ENCODE measurements at regions not wholly inside any gene's neighbourhood (a gene's known extent, or its start where the extent isn't known, plus 50 kb on each side); places are given as distances from the start of the nearest gene placed in this dataset.

DNA sequence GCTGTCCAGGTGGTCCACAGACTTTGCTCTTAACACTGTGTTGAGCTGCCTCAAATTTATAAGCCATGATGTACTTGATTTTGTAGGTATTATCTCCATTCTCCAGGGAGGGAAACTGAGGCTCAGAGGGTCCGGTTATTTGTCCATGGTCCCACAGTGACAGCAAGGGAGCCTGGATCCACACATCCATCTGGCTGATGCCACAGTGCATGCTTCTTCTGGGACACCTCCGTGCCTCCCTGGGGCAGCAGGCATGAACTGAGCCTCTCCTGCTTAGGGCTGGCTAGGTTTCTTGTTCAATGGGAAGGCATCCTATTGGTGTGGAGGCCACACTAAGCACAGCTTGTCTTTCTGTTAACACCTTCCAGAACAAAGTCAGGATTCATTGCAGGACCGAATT is 317.3 kb downstream of the AJAP1 start:
- no peak for DNase-seq

DNA sequence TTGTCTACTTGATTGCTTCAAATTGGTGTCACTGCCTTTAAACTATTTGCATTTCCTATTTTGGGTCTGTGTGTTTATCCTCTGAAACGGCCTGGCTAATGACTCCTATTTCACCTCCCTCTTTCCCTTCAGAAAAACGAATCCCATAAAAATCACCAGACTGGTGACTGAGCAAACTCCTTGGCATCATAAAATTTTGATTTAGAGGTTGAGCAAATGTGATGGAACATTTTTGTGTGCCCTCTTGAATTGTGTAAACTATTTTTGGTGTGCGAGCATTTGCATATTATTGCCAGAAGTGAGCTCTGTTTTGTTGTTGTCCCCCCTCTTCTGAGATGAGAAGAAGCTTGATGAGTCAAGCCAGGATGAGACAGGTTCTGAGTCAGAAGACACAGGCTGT is 316.1 kb downstream of the AJAP1 start:
- DNase-seq = no peak

DNA sequence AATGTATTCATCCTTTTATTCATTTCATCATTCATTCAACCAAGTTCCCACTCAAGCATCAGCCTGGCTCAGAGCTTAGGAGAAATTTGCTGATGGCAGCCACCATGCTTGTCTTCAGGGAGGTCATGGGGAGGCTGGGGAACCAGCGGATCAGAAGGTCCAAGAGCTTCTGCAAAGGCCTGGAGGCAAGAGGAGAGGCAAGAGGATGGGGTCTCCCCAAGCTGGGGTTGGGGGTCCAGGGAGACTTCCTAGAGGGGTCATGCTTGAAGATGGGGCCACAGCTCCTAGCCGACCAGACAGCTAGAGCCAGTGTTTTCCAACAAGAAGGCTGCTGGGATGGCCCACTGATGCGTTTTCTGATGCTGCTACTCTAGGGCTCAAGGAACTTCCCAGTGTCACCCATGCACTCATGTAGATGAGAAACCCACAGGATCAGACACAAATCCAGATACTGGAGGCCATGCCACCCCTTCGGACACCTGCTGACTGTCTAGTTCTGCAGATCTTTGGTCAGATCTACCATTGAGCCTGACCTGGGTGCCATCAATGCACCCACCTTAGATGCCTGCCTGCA is 315.2 kb downstream of the AJAP1 start:
- no peak for DNase-seq

DNA sequence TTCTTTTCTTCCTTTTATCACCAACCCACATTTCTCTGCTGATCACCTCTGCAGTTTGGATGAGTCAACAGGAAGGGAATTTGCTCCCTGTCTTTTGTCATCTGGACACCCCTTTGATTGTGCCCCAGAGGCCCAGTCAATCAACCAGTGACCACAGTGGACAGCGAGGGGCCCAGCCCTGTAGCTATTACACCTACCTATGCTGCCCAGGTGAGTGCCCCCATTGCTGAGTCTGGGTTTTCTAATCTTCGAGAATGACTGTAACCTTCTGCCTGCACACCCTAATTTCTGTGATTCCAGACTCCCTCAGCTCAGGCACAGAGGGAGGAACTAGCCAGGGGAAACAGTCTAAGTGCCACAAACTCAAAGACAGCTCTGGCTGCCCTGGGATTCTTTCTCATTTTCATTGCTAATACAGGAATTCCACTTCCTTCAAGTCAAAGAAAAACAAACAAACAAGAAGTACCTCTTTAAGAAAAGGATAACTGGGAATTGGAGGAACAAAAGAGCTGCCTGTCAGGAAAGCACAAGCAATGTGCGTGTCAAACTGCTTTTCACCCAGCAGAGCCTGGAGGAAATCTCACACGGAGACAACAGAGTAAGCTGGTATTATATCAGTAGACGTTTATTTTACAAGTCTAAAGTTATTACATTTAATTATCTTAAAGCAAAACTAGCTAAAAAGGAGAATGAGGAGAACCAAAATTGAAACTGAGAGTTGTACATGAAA is 311.1 kb downstream of the AJAP1 start:
- DNase-seq = no peak

DNA sequence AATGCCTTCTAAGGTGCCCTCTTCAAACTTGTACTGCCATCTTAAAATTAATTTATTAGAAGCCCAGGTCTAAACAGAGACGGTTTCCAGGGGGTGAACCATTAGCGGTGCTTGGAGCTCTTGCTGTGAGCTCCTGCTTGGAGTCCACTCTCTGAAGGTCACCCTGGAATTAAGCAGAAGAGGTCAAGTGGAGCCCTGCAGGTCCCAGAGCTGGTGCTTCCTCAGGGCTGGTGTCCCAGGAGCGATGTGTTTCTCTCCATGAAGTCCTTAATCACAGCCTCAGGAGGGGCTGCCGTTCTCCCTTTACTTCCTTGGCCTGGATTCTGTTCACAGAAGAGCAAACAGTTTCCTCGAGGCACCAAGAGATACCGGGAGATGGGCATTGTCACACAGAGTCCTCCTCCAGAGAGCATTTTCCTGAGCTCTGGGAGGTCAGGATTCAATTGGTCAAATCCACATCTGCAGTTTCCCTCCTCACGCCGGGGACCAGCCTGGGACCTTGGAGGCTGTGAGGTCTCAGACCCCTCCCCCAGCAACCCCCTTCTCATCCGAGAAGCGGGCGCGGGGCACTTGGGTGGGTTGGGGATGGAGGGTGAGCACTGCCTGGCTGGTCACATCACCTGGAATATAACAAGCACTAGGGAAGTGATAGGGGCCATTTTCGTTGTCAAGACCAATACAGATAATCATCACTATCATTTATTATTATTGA is 310.4 kb downstream of the AJAP1 start:
- DNase-seq = no peak

DNA sequence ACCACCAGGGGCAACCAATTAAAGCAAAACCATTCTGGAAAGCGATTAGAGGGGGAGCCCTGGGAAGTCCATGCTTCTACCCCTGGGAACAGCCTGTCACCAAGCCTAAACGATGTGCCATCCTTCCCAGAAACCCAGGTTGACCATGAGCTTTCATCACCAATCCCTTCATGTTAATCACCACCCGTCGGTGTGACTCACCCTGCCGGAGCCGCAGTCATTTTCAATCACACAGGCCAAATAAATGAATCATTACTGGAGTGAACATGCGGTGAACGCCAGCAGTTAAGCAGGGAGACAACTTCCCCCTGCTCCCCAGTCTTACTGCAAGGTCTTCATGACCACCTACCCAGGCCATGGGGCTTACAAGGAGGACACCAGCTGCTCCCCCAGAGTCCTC is 308.8 kb downstream of the AJAP1 start:
- DNase-seq = no peak

DNA sequence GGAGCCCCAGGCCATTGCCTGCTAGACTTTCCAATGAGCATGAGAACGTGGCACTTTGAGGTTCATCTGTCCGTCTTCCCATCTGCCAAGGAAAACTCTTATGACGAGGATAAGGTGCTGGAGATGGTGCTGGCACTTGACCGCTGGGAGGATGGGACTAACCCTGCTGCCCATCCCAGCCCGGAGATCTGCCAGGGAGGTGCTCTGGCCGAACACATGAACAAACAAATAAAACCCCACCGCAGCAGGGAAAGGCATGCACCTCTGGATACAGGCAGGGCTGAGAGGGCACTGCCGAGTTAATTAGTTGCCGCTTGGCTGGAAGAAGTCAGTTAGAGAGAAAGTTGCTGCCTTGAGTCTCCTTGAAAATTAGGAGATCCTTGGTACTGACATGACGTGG is 308.4 kb downstream of the AJAP1 start:
- no peak for DNase-seq

DNA sequence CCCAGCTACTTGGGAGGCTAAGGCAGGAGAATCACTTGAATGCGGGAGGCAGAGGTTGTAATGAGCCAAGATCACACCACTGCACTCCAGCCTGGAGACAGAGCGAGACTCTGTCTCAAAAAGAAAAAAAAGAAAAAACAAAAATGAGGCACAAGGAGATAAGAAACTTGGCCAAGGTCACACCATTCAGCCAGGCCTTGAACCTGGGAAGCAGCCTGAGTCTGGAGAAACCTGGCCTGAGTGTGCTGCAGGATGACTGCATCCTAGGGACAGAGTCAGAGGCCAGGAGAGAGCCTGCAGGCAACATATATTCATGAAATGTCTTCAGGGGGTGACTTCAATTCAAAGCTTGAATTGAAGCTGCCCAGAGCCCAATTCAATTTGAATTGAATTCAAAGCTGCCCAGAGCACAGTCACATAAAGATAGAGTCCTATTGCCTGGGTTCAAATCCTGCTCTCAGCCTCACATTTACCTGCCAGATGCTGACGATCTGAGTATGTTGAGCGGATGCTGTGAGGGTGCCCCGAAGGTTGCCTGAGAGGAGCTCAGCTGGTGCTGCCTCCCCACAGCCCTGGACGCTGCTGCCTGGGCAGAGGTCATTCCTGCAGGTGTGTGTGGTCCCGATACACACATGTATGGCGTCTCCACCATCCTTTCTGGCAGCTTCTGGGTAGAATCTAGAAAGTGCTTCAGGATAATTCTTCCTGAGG is 307.7 kb downstream of the AJAP1 start:
- DNase-seq = no peak

DNA sequence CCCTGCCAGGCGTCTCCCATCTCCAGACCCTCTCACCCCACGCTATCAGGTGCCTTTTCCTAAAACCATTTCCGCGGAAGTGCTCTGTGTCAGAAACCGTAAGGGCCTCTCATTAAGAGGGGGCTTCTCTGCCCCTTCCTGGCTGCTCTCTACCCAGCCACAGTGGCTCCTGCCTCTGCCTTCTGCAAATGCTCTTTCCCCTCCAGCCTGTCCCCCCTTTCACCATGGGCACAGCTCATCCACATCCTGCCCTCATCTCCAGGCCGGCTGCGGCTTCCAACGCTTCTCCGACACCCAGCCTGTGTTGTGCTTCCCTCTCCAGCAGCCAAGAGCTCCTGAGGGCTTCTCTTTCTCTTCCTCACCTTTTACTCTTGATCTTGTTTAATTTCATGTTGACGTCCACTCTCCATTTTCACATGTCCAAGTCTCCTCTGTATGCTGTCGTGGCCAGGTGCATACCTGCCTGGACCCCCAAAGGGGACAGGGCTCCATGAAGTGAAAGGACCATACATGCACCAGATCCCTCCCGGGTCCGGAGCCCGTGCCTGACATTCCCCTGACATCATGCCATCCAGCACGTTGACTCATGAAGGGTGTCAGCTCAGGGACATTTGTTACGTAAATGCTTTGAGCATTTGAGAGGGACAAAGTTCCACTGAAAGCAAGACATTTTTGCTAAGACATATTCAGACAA is 306.5 kb downstream of the AJAP1 start:
- no peak for DNase-seq

DNA sequence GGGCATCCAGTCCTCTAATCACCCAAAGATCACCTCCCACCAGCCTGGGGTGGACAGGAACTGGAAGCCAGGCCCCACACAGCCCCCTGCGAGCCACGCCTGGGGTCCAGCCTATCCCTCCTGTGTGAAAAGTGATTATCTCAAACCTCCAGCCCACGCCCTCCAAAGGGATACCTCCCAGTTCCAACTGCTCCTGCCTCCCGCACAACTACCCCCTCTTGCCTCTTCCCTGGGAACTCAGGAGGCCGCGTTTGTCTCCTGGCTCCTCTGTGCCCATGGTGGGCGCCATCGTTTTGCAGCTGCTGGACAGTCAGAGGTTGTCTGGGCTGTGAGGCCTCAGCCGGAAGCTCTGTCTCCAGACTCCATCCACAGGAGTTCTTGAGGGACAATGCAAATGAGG is 305.9 kb downstream of the AJAP1 start:
- DNase-seq = no peak

DNA sequence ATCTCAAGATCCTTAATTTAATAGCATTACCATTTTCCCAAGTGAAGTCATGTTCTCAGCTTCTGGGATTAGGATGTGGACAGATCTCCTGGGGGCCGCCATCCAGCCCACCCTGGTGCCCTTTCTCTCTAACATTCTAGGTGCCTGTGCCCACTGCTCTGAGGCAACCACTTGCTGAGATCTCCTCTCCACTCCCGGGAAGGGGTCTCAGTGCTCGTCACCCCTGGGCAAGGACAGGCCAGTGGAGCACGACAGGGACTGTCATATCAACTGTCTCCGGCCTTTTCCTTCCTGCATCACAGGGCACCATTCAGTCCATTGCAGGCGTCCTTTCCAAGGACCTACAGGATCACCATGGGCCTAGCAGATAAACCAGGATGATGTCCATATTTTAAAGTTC is 304.8 kb downstream of the AJAP1 start:
- no peak for DNase-seq

DNA sequence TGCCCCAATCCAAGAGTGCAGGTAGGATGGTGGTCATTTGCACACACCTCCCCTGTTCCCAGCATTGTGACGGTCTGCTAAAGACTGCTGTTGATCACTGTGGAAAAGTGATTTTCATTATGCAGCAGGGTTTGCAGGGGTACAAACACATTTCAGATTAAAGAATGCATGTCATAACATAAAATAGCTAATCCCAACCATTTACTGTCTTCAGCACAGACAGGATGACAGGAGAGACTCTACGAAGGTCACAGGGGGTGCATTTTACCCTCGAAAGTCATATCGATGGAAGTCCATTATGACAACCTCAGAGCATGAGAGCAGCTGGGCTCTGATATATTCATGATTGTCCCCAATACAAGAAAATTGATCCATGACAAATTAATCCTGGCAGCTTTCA is 302.6 kb downstream of the AJAP1 start:
- no peak for DNase-seq

DNA sequence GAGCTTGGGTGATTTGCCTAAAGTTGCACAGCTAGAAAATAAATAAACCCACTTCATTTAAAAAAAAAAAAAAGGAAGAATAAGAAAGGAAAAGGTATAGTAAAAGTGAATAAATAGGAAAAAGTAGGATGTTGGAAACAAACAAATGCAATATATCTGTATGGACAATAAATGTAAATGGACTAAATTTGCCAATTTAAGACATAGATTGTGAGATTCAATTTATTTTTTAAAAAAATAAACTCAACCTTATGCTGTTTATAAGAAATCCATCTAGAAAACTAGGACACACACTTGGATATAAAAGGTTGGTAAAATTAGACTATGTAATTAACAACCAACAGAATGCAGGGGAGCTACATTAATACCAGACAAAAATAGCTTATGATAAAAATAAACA is 300.0 kb downstream of the AJAP1 start:
- no peak for DNase-seq

DNA sequence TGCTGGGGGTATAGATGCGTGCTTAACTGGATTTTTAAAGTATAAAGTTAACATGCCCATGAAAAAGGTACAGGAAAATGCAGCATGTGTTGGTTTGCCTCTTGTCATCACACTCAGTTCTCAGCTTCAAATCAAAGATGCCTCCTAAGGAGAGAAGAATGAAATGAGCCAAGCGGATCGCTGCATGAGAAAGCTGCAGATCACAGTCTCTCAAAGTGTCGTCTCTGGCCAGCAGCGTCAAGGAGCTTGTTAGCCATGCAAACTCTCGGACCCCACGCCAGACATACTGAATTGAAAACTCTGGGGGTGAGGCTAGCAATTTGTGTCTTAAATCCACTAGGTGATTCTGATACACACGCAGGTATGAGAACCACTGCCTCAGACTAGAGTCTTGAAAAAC is 297.2 kb downstream of the AJAP1 start:
- no peak for DNase-seq

DNA sequence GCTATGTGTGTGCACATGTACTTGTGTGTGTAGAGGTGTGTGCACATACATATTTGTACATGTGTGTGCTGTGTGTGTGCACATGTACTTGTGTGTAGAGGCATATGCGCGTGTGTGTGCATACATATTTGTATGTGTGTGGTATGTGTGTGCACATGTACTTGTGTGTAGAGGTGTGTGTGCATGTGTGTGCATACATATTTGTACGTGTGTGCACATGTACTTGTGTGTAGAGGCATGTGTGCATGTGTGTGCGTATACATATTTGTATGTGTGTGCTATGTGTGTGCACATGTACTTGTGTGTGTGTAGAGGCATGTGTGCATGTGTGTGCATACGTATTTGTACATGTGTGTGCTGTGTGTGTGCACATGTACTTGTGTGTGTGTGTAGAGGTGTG is 291.9 kb downstream of the AJAP1 start:
- no peak for DNase-seq

DNA sequence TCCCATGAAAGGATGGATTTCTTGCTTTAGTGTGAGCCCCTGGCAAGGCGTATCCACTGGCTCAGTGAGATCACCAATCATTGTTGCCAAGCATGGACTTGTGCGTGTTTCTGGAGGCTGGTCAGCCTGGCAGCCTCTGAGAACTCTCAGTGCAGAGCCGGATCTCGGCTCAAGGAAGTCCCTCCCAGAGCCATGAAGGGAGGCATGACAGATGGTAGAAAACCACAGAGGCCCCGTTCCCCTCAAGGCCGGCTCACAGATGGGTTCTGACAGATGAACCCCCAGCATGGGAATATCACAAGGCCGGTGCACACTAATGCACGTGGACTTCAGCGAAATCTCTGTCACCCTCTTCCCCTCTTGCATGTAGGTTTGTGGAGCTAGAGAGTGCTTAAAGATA is 290.5 kb downstream of the AJAP1 start:
- DNase-seq = no peak

DNA sequence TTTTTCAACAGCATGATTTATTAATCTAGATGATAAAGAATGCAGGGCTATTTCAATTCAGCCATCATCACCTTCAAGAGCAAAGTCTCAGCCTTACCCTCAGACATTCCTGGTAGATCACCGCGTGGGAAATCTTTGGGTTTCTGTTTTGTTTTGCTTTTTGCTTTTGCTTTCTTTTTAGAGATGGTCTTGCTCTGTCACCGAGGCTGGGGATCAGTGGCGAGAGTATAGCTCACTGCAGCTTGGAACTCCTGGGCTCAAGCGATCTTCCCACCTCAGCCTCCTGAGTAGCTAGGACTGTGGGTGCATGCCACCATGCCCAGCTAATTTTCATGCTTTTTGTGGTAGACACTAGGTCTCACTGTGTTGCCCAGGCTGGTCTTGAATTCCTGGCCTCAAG is 289.7 kb downstream of the AJAP1 start:
- no peak for DNase-seq

DNA sequence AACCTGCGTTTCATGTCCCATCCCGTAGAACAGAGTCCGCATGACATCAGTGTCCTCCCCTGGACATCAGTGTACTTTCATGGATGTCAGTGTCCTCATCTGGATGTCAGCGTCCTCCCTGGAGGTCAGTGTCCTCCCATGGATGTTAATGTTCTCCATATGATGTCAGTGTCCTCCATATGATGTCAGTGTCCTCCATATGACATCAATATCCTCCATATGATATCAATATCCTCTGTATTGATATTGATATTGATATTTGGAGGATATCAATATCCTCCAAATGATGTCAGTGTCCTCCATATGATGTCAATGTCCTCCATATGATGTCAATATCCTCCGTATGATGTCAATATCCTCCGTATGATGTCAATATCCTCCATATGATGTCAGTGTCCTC is 284.9 kb downstream of the AJAP1 start:
- DNase-seq = no peak

DNA sequence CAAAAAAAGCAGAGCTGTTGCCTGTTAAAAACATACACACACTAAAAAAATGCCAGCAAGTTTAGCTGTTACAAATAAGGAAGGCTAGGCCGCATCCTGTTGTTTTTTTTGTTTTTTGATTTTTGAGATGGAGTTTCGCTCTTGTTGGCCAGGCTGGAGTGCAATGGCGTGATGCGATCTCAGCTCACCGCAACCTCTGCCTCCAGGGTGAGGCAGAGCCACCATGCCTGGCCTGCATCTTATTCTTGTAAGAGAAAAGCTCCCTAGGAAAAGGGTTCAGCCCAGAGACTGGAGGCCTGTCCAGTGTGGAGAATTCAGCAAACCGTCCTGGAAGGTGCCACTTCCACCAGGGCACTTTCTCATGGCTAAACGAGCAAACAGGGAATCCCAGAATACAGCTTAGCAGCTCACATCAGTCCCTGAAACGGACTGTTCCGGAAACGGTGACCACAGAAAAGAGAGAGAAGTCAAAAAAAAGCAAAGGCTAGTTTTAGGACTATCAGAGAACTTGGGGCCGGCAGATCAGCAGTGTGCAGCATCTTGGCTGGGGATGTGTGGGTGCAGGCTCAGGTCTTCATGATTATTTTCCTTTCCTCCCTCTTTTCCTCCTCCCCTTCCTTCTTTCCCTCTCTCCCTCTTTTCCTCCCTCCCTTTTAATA is 283.6 kb downstream of the AJAP1 start:
- DNase-seq = no peak

DNA sequence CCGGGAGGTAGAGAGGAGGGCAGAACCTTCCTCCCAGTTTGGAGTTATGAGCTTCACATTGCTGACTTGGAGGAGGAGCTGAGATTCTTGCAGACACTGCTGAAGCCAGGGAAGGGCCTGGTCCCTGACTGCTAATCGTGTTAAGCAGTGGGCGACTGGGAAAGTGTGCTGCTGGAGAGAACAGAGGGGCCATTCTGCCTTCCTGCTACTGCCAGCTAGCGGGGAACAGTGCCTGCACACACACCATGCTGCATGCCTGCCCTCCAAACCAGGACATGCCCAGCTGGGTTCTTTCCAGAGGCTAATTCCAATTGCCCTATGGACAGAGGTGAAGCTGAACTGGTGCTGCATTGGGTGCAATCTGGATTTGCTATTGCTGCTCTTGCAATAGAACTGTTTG is 281.4 kb downstream of the AJAP1 start:
- no peak for DNase-seq

DNA sequence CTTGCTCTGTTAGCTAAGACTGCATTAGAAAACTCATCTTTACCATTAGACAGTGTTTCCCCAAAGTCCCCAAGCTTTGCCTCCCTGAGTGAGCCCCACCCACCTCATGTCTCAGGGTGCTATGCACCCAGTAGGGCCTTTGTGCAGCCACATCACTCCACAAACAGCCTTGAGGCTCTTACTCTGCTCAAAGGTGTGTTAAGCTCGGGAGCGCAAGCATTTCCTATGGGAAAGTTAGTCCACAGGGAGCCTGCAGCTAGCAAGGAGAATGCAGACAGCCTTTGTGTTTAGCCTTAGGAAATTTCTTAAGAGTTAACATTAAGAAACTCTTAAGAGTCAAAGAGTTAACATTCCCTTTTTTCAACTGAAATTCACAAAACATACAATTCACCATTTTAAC is 278.8 kb downstream of the AJAP1 start:
- no peak for DNase-seq

DNA sequence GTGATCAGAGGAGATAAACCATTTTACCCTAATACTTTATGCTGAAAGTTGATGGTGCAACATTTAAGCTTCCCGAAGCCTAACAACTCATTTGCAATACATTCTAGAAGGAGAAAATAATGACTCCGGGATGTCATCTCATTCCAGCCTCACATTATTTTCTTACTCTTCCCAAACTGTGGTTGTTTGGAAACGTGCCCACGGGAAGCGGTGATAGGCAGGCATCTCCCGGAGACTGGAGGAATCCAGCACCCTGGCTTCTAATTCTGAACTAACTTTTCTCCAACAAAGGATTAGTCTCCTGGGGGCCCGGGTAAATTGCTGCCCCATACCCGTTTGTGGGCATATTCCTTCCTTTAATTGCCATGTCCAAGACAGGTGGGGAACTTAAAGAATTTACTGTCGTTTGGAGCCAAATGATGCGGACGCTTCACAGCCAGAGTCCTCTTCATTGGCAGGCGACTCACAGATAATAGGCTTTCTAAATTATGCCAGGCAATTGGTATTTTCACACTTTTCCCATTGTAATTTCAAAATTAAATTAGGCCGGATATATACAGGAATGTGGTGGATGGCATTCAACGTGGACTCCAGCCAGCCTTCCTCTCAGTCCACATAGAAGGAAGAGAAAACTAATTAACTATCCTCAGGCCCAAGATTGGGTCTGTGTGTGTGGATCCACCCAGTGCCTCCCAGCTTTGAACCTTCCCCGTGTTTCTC is 278.1 kb downstream of the AJAP1 start:
- DNase-seq = no peak

All from activated naive CD4-positive, alpha-beta T cell treated with anti-CD3 and anti-CD28 coated beads, Interleukin-2, amount 50 U/mL, for 16 hours (primary cell).